ENCODE measurements at regions not wholly inside any gene's neighbourhood (a gene's known extent, or its start where the extent isn't known, plus 50 kb on each side); places are given as distances from the start of the nearest gene placed in this dataset.

GRCh38 chr2:107337209-107337898 is 451.4 kb upstream of the ST6GAL2 start:
- intact Hi-C loops (cut with DNase I; ENCODE audit: low total_unique reads), result no loop called here
- H3K27ac ChIP-seq, result no peak overlapping the region
- peaks cover 1 to 17% of the 10 kb centered on the region in 2 donors for H3K9me3 ChIP-seq
- H3K36me3 ChIP-seq, result no peaks in the 10 kb centered on the region
- no peak overlapping the region for H3K4me3 ChIP-seq
- no peaks in the 10 kb centered on the region for H3K27me3 ChIP-seq
- H3K4me1 ChIP-seq, result no peaks in the 10 kb centered on the region
- DNase-seq (ENCODE audit: low spot score in 2 of 2), result no peak
- TF ChIP-seq, protein P1, sequence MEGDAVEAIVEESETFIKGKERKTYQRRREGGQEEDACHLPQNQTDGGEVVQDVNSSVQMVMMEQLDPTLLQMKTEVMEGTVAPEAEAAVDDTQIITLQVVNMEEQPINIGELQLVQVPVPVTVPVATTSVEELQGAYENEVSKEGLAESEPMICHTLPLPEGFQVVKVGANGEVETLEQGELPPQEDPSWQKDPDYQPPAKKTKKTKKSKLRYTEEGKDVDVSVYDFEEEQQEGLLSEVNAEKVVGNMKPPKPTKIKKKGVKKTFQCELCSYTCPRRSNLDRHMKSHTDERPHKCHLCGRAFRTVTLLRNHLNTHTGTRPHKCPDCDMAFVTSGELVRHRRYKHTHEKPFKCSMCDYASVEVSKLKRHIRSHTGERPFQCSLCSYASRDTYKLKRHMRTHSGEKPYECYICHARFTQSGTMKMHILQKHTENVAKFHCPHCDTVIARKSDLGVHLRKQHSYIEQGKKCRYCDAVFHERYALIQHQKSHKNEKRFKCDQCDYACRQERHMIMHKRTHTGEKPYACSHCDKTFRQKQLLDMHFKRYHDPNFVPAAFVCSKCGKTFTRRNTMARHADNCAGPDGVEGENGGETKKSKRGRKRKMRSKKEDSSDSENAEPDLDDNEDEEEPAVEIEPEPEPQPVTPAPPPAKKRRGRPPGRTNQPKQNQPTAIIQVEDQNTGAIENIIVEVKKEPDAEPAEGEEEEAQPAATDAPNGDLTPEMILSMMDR (IDR thresholded peaks at IDR 0.05), result no peak
- TF ChIP-seq POLR2A (IDR thresholded peaks at IDR 0.05), result no peak
- TF ChIP-seq POLR2AphosphoS5 (IDR thresholded peaks at IDR 0.05), result no peak

- Histone ChIP-seq H3K36me3 (no peaks in the 10 kb centered on the region), H3K27ac (no peak overlapping the region), H3K4me1 (no peaks in the 10 kb centered on the region), H3K27me3 (no peaks in the 10 kb centered on the region), H3K4me3 (no peak overlapping the region), H3K9me3 (peaks cover 5 to 24% of the 10 kb centered on the region in 2 donors)
- TF ChIP-seq, protein P1 (IDR thresholded peaks at IDR 0.05), result no peak
- no peak for TF ChIP-seq POLR2A (IDR thresholded peaks at IDR 0.05)
- no peak for TF ChIP-seq POLR2AphosphoS5 (IDR thresholded peaks at IDR 0.05)
- intact Hi-C loops (cut with DNase I; ENCODE audit: low total_unique reads), result no loop called here
- DNase-seq (ENCODE audit: low spot score in 2 of 2), result no peak
Observed at GRCh38 chr2:107338059-107338458, 452.1 kb upstream of the ST6GAL2 start.

GRCh38 chr2:107338571-107338970 is 452.6 kb upstream of the ST6GAL2 start:
- no peak for DNase-seq (ENCODE audit: low spot score in 2 of 2)
- H3K9me3 ChIP-seq, result peaks cover 5 to 26% of the 10 kb centered on the region in 2 donors
- no peaks in the 10 kb centered on the region for H3K36me3 ChIP-seq
- no peak overlapping the region for H3K27ac ChIP-seq
- no peaks in the 10 kb centered on the region for H3K27me3 ChIP-seq
- intact Hi-C loops (cut with DNase I; ENCODE audit: low total_unique reads), result no loop called here
- no peak overlapping the region for H3K4me3 ChIP-seq
- no peaks in the 10 kb centered on the region for H3K4me1 ChIP-seq
- TF ChIP-seq, protein P1 (IDR thresholded peaks at IDR 0.05), result no peak
- no peak for TF ChIP-seq POLR2AphosphoS5 (IDR thresholded peaks at IDR 0.05)
- no peak for TF ChIP-seq POLR2A (IDR thresholded peaks at IDR 0.05)

GRCh38 chr2:107340955-107341354 is 455.0 kb upstream of the ST6GAL2 start:
- no peaks in the 10 kb centered on the region for H3K27me3 ChIP-seq
- no peak overlapping the region for H3K4me3 ChIP-seq
- no peaks in the 10 kb centered on the region for H3K36me3 ChIP-seq
- no peak overlapping the region for H3K27ac ChIP-seq
- TF ChIP-seq, protein P1 (IDR thresholded peaks at IDR 0.05), result no peak
- TF ChIP-seq POLR2AphosphoS5 (IDR thresholded peaks at IDR 0.05) (no peak), POLR2A (IDR thresholded peaks at IDR 0.05) (no peak)
- no peaks in the 10 kb centered on the region for H3K4me1 ChIP-seq
- H3K9me3 ChIP-seq, result peaks cover 5 to 26% of the 10 kb centered on the region in 2 donors
- intact Hi-C loops (cut with DNase I; ENCODE audit: low total_unique reads), result no loop called here
- no peak for DNase-seq (ENCODE audit: low spot score in 2 of 2)

DNA sequence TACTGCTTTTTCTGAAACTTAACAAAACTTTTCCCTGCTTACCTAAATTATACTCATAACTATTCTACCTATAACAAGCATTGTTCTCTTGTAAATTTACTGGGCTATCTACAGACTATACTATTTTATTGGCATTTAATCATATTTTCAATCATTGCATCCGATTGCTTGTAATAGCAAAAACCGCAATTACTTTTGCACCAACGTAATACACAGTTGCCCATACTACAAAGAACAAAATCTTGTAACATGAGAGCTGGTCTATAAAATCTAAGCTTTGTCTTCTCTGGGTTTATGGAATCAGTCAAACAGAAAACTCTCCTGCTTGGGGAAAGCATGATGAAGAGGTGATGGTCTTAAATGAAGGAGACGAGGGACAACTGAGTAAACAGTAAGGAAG is 463.4 kb upstream of the ST6GAL2 start:
- Histone ChIP-seq H3K4me1 (no peaks in the 10 kb centered on the region), H3K27me3 (no peaks in the 10 kb centered on the region), H3K36me3 (no peaks in the 10 kb centered on the region), H3K4me3 (no peak overlapping the region), H3K27ac (no peak overlapping the region), H3K9me3 (peaks cover 0 to 8% of the 10 kb centered on the region in 2 donors)
- intact Hi-C loops (cut with DNase I; ENCODE audit: low total_unique reads), result no loop called here
- no peak for TF ChIP-seq POLR2A (IDR thresholded peaks at IDR 0.05)
- TF ChIP-seq, protein P1 (IDR thresholded peaks at IDR 0.05), result no peak
- no peak for TF ChIP-seq POLR2AphosphoS5 (IDR thresholded peaks at IDR 0.05)
- DNase-seq (ENCODE audit: low spot score in 2 of 2), result no peak
